ENCODE measurements at regions not wholly inside any gene's neighbourhood (a gene's known extent, or its start where the extent isn't known, plus 50 kb on each side); places are given as distances from the start of the nearest gene placed in this dataset.

GRCh38 chr3:84096188-84096587 is 862.6 kb upstream of the CADM2 start:
- no peaks in the 10 kb centered on the region for H3K9me3 Mint-ChIP-seq (ENCODE audit: unreplicated experiment)
- H3K4me3 Mint-ChIP-seq (ENCODE audit: unreplicated experiment): no peak overlapping the region
- H3K36me3 Mint-ChIP-seq (ENCODE audit: insufficient read depth, unreplicated experiment): no peaks in the 10 kb centered on the region
- Histone ChIP-seq H3K36me3 (ENCODE audit: control insufficient read depth, insufficient read depth, low read length) (no peaks in the 10 kb centered on the region), H3K4me3 (ENCODE audit: low read depth, low read length) (no peak overlapping the region), H3K4me1 (no peaks in the 10 kb centered on the region), H3K27me3 (replicated peaks; ENCODE audit: control insufficient read depth, insufficient read depth, low read length) (no peaks in the 10 kb centered on the region), H3K9me3 (no peaks in the 10 kb centered on the region)
- no peak for TF ChIP-seq CTCF (IDR thresholded peaks at IDR 0.05; ENCODE audit: insufficient read depth in 1 of 2, low read depth in 1 of 2, low read length in 1 of 2, severe bottlenecking in 1 of 2, unreplicated experiment in 1 of 2)
- intact Hi-C loops (cut with micrococcal nuclease; ENCODE audit: unreplicated experiment): no loop called here
- ChIA-PET CTCF (no interaction called here), POLR2A (no interaction called here)
- no peak overlapping the region for H3K27ac Mint-ChIP-seq (ENCODE audit: unreplicated experiment)
- no TSS peak for BruUV-seq (replicated peaks)
- H3K4me1 Mint-ChIP-seq (ENCODE audit: low read depth, unreplicated experiment): no peaks in the 10 kb centered on the region
- no peak for DNase-seq
- no peaks in the 10 kb centered on the region for H3K27me3 Mint-ChIP-seq (ENCODE audit: insufficient read depth, unreplicated experiment)

GRCh38 chr3:84100861-84101260 is 857.9 kb upstream of the CADM2 start:
- TF ChIP-seq CTCF (IDR thresholded peaks at IDR 0.05; ENCODE audit: insufficient read depth in 1 of 2, low read depth in 1 of 2, low read length in 1 of 2, severe bottlenecking in 1 of 2, unreplicated experiment in 1 of 2): no peak

GRCh38 chr3:84108442-84108971 is 850.3 kb upstream of the CADM2 start:
- H3K9me3 ChIP-seq: no peaks in the 10 kb centered on the region
- TF ChIP-seq CTCF (IDR thresholded peaks at IDR 0.05; ENCODE audit: insufficient read depth in 1 of 2, low read depth in 1 of 2, low read length in 1 of 2, severe bottlenecking in 1 of 2, unreplicated experiment in 1 of 2): no peak
- no peaks in the 10 kb centered on the region for H3K27me3 ChIP-seq (replicated peaks; ENCODE audit: control insufficient read depth, insufficient read depth, low read length)
- no peaks in the 10 kb centered on the region for H3K36me3 ChIP-seq (ENCODE audit: control insufficient read depth, insufficient read depth, low read length)
- POLR2A ChIA-PET: no interaction called here
- Mint-ChIP-seq H3K27ac (ENCODE audit: unreplicated experiment) (no peak overlapping the region), H3K9me3 (ENCODE audit: unreplicated experiment) (no peaks in the 10 kb centered on the region), H3K4me1 (ENCODE audit: low read depth, unreplicated experiment) (no peaks in the 10 kb centered on the region), H3K36me3 (ENCODE audit: insufficient read depth, unreplicated experiment) (no peaks in the 10 kb centered on the region), H3K4me3 (ENCODE audit: unreplicated experiment) (no peak overlapping the region), H3K27me3 (ENCODE audit: insufficient read depth, unreplicated experiment) (no peaks in the 10 kb centered on the region)
- no TSS peak for BruUV-seq (replicated peaks)
- no peaks in the 10 kb centered on the region for H3K4me1 ChIP-seq
- H3K4me3 ChIP-seq (ENCODE audit: low read depth, low read length): no peak overlapping the region
- intact Hi-C loops (cut with micrococcal nuclease; ENCODE audit: unreplicated experiment): no loop called here
- CTCF ChIA-PET: no interaction called here
- DNase-seq: no peak

More at GRCh38 chr3:84100861-84101260, 857.9 kb upstream of the CADM2 start:
- no peaks in the 10 kb centered on the region for H3K9me3 ChIP-seq
- no TSS peak for BruUV-seq (replicated peaks)
- Mint-ChIP-seq H3K4me3 (ENCODE audit: unreplicated experiment) (no peak overlapping the region), H3K27ac (ENCODE audit: unreplicated experiment) (no peak overlapping the region), H3K36me3 (ENCODE audit: insufficient read depth, unreplicated experiment) (no peaks in the 10 kb centered on the region), H3K4me1 (ENCODE audit: low read depth, unreplicated experiment) (no peaks in the 10 kb centered on the region), H3K9me3 (ENCODE audit: unreplicated experiment) (no peaks in the 10 kb centered on the region), H3K27me3 (ENCODE audit: insufficient read depth, unreplicated experiment) (no peaks in the 10 kb centered on the region)
- H3K36me3 ChIP-seq (ENCODE audit: control insufficient read depth, insufficient read depth, low read length): no peaks in the 10 kb centered on the region
- CTCF ChIA-PET: no interaction called here
- H3K4me1 ChIP-seq: no peaks in the 10 kb centered on the region
- no peaks in the 10 kb centered on the region for H3K27me3 ChIP-seq (replicated peaks; ENCODE audit: control insufficient read depth, insufficient read depth, low read length)
- H3K4me3 ChIP-seq (ENCODE audit: low read depth, low read length): no peak overlapping the region
- intact Hi-C loops (cut with micrococcal nuclease; ENCODE audit: unreplicated experiment): no loop called here
- DNase-seq: no peak
- POLR2A ChIA-PET: no interaction called here
